Astrocyte of the spinal cord (primary cell): ENCODE measurements at regions not wholly inside any gene's neighbourhood (a gene's known extent, or its start where the extent isn't known, plus 50 kb on each side); places are given as distances from the start of the nearest gene placed in this dataset.

Experiments
- DNase-seq: peaks from one replicate; pipeline ENCODE4 v3.0.0; 2011; ENCODE audit warnings: low read depth, low spot score
- H3K4me3 ChIP-seq: 2 replicates; pipeline ENCODE4 v1.5.1; 2011; ENCODE audit warnings: low read depth, mild to moderate bottlenecking, low read length, moderate library complexity
- CTCF ChIP-seq: IDR thresholded peaks from 2 replicates; pipeline ENCODE4 v1.5.1; 2012; ENCODE audit warnings: low read depth, mild to moderate bottlenecking, low read length, inconsistent platforms
- in situ Hi-C: cut with HindIII; loops from 2 replicates; pipeline ENCODE4 v1.10.0; 2017; ENCODE audit warnings: low sequenced_read_pairs

- in situ Hi-C loops = no loop called here
- no peak for DNase-seq
- TF ChIP-seq CTCF = no peak
- no peak overlapping the region for H3K4me3 ChIP-seq
These were observed 664.7 kb downstream of the BCL11A start for GRCh38 chr2:59888706-59889105.

- TF ChIP-seq CTCF = no peak
These were observed 665.4 kb downstream of the BCL11A start for GRCh38 chr2:59888015-59888414.

GRCh38 chr2:59887366-59887765 is 666.1 kb downstream of the BCL11A start:
- DNase-seq = no peak
- no peak for TF ChIP-seq CTCF
- in situ Hi-C loops = no loop called here
- no peak overlapping the region for H3K4me3 ChIP-seq

More at GRCh38 chr2:59888015-59888414, 665.4 kb downstream of the BCL11A start:
- in situ Hi-C loops = no loop called here
- no peak for DNase-seq
- no peak overlapping the region for H3K4me3 ChIP-seq

GRCh38 chr2:59886759-59887158 is 666.7 kb downstream of the BCL11A start:
- H3K4me3 ChIP-seq = no peak overlapping the region
- TF ChIP-seq CTCF = no peak
- in situ Hi-C loops = no loop called here
- no peak for DNase-seq

GRCh38 chr2:59885541-59885940 is 667.9 kb downstream of the BCL11A start:
- no peak for TF ChIP-seq CTCF
- DNase-seq = no peak
- in situ Hi-C loops = no loop called here
- no peak overlapping the region for H3K4me3 ChIP-seq

- in situ Hi-C loops = no loop called here
- DNase-seq = no peak
- TF ChIP-seq CTCF = no peak
- H3K4me3 ChIP-seq = no peak overlapping the region
These were observed 669.3 kb downstream of the BCL11A start for GRCh38 chr2:59884166-59884565.

- in situ Hi-C loops = no loop called here
- DNase-seq = no peak
- no peak overlapping the region for H3K4me3 ChIP-seq
- no peak for TF ChIP-seq CTCF
These were observed 670.6 kb downstream of the BCL11A start for GRCh38 chr2:59882822-59883221.
